AG04450 (cell line): ENCODE measurements at regions not wholly inside any gene's neighbourhood (a gene's known extent, or its start where the extent isn't known, plus 50 kb on each side); places are given as distances from the start of the nearest gene placed in this dataset.

ENCODE experiments used
- CTCF ChIA-PET: fragments of 300-600, 350-600 bp; formaldehyde crosslinking; extraction: SDS; loops from one replicate; lab custom pipeline; 2022; ENCODE audit warnings: antibody characterized with exemption, inconsistent platforms; lab: Charles Lee
- POLR2A ChIA-PET: fragments of 350-600 bp; formaldehyde crosslinking; extraction: SDS; loops from one replicate; lab custom pipeline; 2021; ENCODE audit warnings: antibody characterized with exemption, inconsistent platforms; lab: Yijun Ruan, JAX
- DNase-seq: peaks from one replicate; pipeline ENCODE4 v3.0.0-alpha.2; 2011; ENCODE audit warnings: low read depth, low spot score
- H3K27ac ChIP-seq: one replicate; pipeline ENCODE4 v1.5.1; 2012; ENCODE audit warnings: low read depth, low read length, control low read depth
- H3K27me3 ChIP-seq: one replicate; pipeline ENCODE4 v1.6.0; 2012; ENCODE audit warnings: low read length; ENCODE audit not compliant: control insufficient read depth, insufficient read depth
- H3K4me3 ChIP-seq: 2 replicates; pipeline ENCODE4 v1.5.1; 2011; ENCODE audit warnings: mild to moderate bottlenecking, low read depth, low read length, control low read depth
- H3K9me3 ChIP-seq: 2 replicates; pipeline ENCODE4 v1.5.1; 2012; ENCODE audit warnings: low read length; ENCODE audit not compliant: control insufficient read depth, insufficient read depth
- CTCF ChIP-seq: IDR thresholded peaks from 2 replicates; pipeline ENCODE4 v1.5.1; 2011; ENCODE audit warnings: low read depth, low read length, control low read depth, inconsistent platforms

- TF ChIP-seq CTCF: no peak
- H3K27me3 ChIP-seq: no peaks in the 10 kb centered on the region
- POLR2A ChIA-PET: no interaction called here
- DNase-seq: no peak
- CTCF ChIA-PET: no interaction called here
- peaks cover 39% of the 10 kb centered on the region for H3K9me3 ChIP-seq
- H3K27ac ChIP-seq: no peak overlapping the region
- no peak overlapping the region for H3K4me3 ChIP-seq
Measured at GRCh38 chr4:8759987-8760386, 111.7 kb downstream of the HMX1 start.

- no peak for TF ChIP-seq CTCF
- POLR2A ChIA-PET: no interaction called here
- Histone ChIP-seq H3K4me3 (no peak overlapping the region), H3K27ac (no peak overlapping the region), H3K9me3 (peaks cover 15% of the 10 kb centered on the region; the same call in 1 of the 2 replicates), H3K27me3 (no peaks in the 10 kb centered on the region)
- CTCF ChIA-PET: no interaction called here
- no peak for DNase-seq
Measured at GRCh38 chr4:8756816-8757215, 114.8 kb downstream of the HMX1 start.

GRCh38 chr4:8754634-8755589, 116.7 kb downstream of the HMX1 start:
- Histone ChIP-seq H3K4me3 (no peak overlapping the region), H3K27ac (no peak overlapping the region), H3K9me3 (no peaks in the 10 kb centered on the region; the same call in 1 of the 2 replicates), H3K27me3 (no peaks in the 10 kb centered on the region)
- no peak for DNase-seq
- ChIA-PET CTCF (no interaction called here), POLR2A (no interaction called here)
- TF ChIP-seq CTCF: no peak

- TF ChIP-seq CTCF: no peak
- ChIA-PET CTCF (no interaction called here), POLR2A (no interaction called here)
- no peak for DNase-seq
- H3K4me3 ChIP-seq: no peak overlapping the region
- peaks cover 45% of the 10 kb centered on the region for H3K9me3 ChIP-seq
- no peak overlapping the region for H3K27ac ChIP-seq
- H3K27me3 ChIP-seq: no peaks in the 10 kb centered on the region
Measured at GRCh38 chr4:8748236-8748575, 123.4 kb downstream of the HMX1 start.

- peaks cover 45% of the 10 kb centered on the region for H3K9me3 ChIP-seq
- ChIA-PET POLR2A (no interaction called here), CTCF (no interaction called here)
- no peaks in the 10 kb centered on the region for H3K27me3 ChIP-seq
- H3K4me3 ChIP-seq: no peak overlapping the region
- no peak for TF ChIP-seq CTCF
- no peak for DNase-seq
- no peak overlapping the region for H3K27ac ChIP-seq
Measured at GRCh38 chr4:8747467-8748235, 124.0 kb downstream of the HMX1 start.
